ENCODE measurements at regions not wholly inside any gene's neighbourhood (a gene's known extent, or its start where the extent isn't known, plus 50 kb on each side); places are given as distances from the start of the nearest gene placed in this dataset.
"Not testable (repeated sequence)": the region's sequence is repeated elsewhere in the genome, so short reads cannot be mapped to it uniquely, and the experiment has no call there.

GRCh38 chr12:74120644-74121043 lies 417.0 kb upstream of the ATXN7L3B start:
- DNase-seq = no peak
- in situ Hi-C loops (cut with MboI; ENCODE audit: low pct_unique_long_range_greater_than_20kb, low sequenced_read_pairs) = no loop called here

GRCh38 chr12:74129702-74130101 lies 407.9 kb upstream of the ATXN7L3B start:
- DNase-seq = no peak
- in situ Hi-C loops (cut with MboI; ENCODE audit: low pct_unique_long_range_greater_than_20kb, low sequenced_read_pairs) = no loop called here

GRCh38 chr12:74144396-74144795 lies 393.2 kb upstream of the ATXN7L3B start:
- in situ Hi-C loops (cut with MboI; ENCODE audit: low pct_unique_long_range_greater_than_20kb, low sequenced_read_pairs) = no loop called here
- DNase-seq = no peak

GRCh38 chr12:74145328-74145727 lies 392.3 kb upstream of the ATXN7L3B start:
- in situ Hi-C loops (cut with MboI; ENCODE audit: low pct_unique_long_range_greater_than_20kb, low sequenced_read_pairs) = no loop called here
- no peak for DNase-seq

- in situ Hi-C loops (cut with MboI; ENCODE audit: low pct_unique_long_range_greater_than_20kb, low sequenced_read_pairs) = no loop called here
- no peak for DNase-seq
These were observed 388.8 kb upstream of the ATXN7L3B start for GRCh38 chr12:74148849-74149248.

- in situ Hi-C loops (cut with MboI; ENCODE audit: low pct_unique_long_range_greater_than_20kb, low sequenced_read_pairs) = no loop called here
- no peak for DNase-seq
These were observed 385.3 kb upstream of the ATXN7L3B start for GRCh38 chr12:74152370-74152769.

GRCh38 chr12:74166096-74166495 lies 371.5 kb upstream of the ATXN7L3B start:
- DNase-seq = no peak
- in situ Hi-C loops (cut with MboI; ENCODE audit: low pct_unique_long_range_greater_than_20kb, low sequenced_read_pairs) = no loop called here

GRCh38 chr12:74169607-74170006 lies 368.0 kb upstream of the ATXN7L3B start:
- DNase-seq = no peak
- in situ Hi-C loops (cut with MboI; ENCODE audit: low pct_unique_long_range_greater_than_20kb, low sequenced_read_pairs) = no loop called here

GRCh38 chr12:74170645-74171477 lies 366.8 kb upstream of the ATXN7L3B start:
- DNase-seq = no peak
- in situ Hi-C loops (cut with MboI; ENCODE audit: low pct_unique_long_range_greater_than_20kb, low sequenced_read_pairs) = no loop called here

GRCh38 chr12:74171478-74171909 lies 366.1 kb upstream of the ATXN7L3B start:
- no peak for DNase-seq

GRCh38 chr12:74174961-74175360 lies 362.7 kb upstream of the ATXN7L3B start:
- in situ Hi-C loops (cut with MboI; ENCODE audit: low pct_unique_long_range_greater_than_20kb, low sequenced_read_pairs); DNase-seq: not testable (repeated sequence)

More at GRCh38 chr12:74171478-74171909, 366.1 kb upstream of the ATXN7L3B start:
- in situ Hi-C loops (cut with MboI; ENCODE audit: low pct_unique_long_range_greater_than_20kb, low sequenced_read_pairs) = no loop called here

GRCh38 chr12:74185360-74185759 lies 352.3 kb upstream of the ATXN7L3B start:
- DNase-seq = no peak
- in situ Hi-C loops (cut with MboI; ENCODE audit: low pct_unique_long_range_greater_than_20kb, low sequenced_read_pairs) = no loop called here

GRCh38 chr12:74193191-74193590 lies 344.4 kb upstream of the ATXN7L3B start:
- no peak for DNase-seq
- in situ Hi-C loops (cut with MboI; ENCODE audit: low pct_unique_long_range_greater_than_20kb, low sequenced_read_pairs) = no loop called here

- no peak for DNase-seq
- in situ Hi-C loops (cut with MboI; ENCODE audit: low pct_unique_long_range_greater_than_20kb, low sequenced_read_pairs) = no loop called here
These were observed 333.4 kb upstream of the ATXN7L3B start for GRCh38 chr12:74204236-74204635.

GRCh38 chr12:74227846-74228545 lies 309.6 kb upstream of the ATXN7L3B start:
- in situ Hi-C loops (cut with MboI; ENCODE audit: low pct_unique_long_range_greater_than_20kb, low sequenced_read_pairs) = no loop called here
- no peak for DNase-seq

GRCh38 chr12:74229671-74230070 lies 308.0 kb upstream of the ATXN7L3B start:
- no peak for DNase-seq
- in situ Hi-C loops (cut with MboI; ENCODE audit: low pct_unique_long_range_greater_than_20kb, low sequenced_read_pairs) = no loop called here

GRCh38 chr12:74235342-74235741 lies 302.3 kb upstream of the ATXN7L3B start:
- in situ Hi-C loops (cut with MboI; ENCODE audit: low pct_unique_long_range_greater_than_20kb, low sequenced_read_pairs) = no loop called here
- no peak for DNase-seq

- in situ Hi-C loops (cut with MboI; ENCODE audit: low pct_unique_long_range_greater_than_20kb, low sequenced_read_pairs) = no loop called here
These were observed 296.3 kb upstream of the ATXN7L3B start for GRCh38 chr12:74241341-74241740.

GRCh38 chr12:74242088-74242487 lies 295.5 kb upstream of the ATXN7L3B start:
- no peak for DNase-seq
- in situ Hi-C loops (cut with MboI; ENCODE audit: low pct_unique_long_range_greater_than_20kb, low sequenced_read_pairs) = no loop called here

More at GRCh38 chr12:74241341-74241740, 296.3 kb upstream of the ATXN7L3B start:
- no peak for DNase-seq

- in situ Hi-C loops (cut with MboI; ENCODE audit: low pct_unique_long_range_greater_than_20kb, low sequenced_read_pairs) = no loop called here
- no peak for DNase-seq
These were observed 292.2 kb upstream of the ATXN7L3B start for GRCh38 chr12:74245458-74245857.

Data from KBM-7 (cell line).